Keratinocyte (primary cell): ENCODE measurements at regions not wholly inside any gene's neighbourhood (a gene's known extent, or its start where the extent isn't known, plus 50 kb on each side); places are given as distances from the start of the nearest gene placed in this dataset.

ENCODE experiments used
- DNase-seq: peaks from one replicate; pipeline ENCODE4 v3.0.0-alpha.2; 2011; ENCODE audit warnings: low read depth, missing footprints, low spot score
- FAIRE-seq: peaks from 2 replicates; lab custom pipeline; 2011; peaks lifted over from hg19 to GRCh38; lab: Jason Lieb, UNC
- H2AFZ ChIP-seq: 2 replicates; pipeline ENCODE4 v1.6.0; 2012; ENCODE audit warnings: low read length, control low read depth, inconsistent platforms; ENCODE audit not compliant: control insufficient read depth
- H3K27ac ChIP-seq: 2 replicates; pipeline ENCODE4 v1.5.1; 2011; ENCODE audit warnings: low read length; ENCODE audit not compliant: control insufficient read depth, insufficient read depth
- H3K27me3 ChIP-seq: 3 replicates; pipeline ENCODE4 v1.6.0; 2011; ENCODE audit warnings: low read length; ENCODE audit not compliant: control insufficient read depth, insufficient read depth; ENCODE audit errors: extremely low read depth
- H3K36me3 ChIP-seq, 2 experiments: 2 replicates in 1 of 2; 3 replicates in 1 of 2; pipeline ENCODE4 v1.5.1; 2011; ENCODE audit warnings: low read length in 2 of 2, mild to moderate bottlenecking in 1 of 2; ENCODE audit not compliant: control insufficient read depth in 2 of 2, insufficient read depth in 2 of 2; ENCODE audit errors: extremely low read depth in 1 of 2
- H3K4me1 ChIP-seq: 3 replicates; pipeline ENCODE4 v1.5.1; 2011; ENCODE audit warnings: low read length; ENCODE audit not compliant: control insufficient read depth, insufficient read depth; ENCODE audit errors: extremely low read depth
- H3K4me2 ChIP-seq: 3 replicates; pipeline ENCODE4 v1.6.0; 2011; ENCODE audit warnings: low read depth, low read length; ENCODE audit not compliant: control insufficient read depth, insufficient read depth; ENCODE audit errors: extremely low read depth
- H3K4me3 ChIP-seq, 3 experiments: fragments of 200-600 bp in 1 of 3; sonication (generic) in 1 of 3; 2 replicates in 2 of 3; 3 replicates in 1 of 3; pipeline ENCODE4 v1.5.1; 2011 to 2016; ENCODE audit warnings: low read length in 3 of 3, mild to moderate bottlenecking in 3 of 3, control low read depth in 2 of 3, inconsistent platforms in 1 of 3, low read depth in 1 of 3, mixed read lengths in 1 of 3, mixed run types in 1 of 3, moderate library complexity in 1 of 3; ENCODE audit not compliant: control insufficient read depth in 2 of 3, insufficient read depth in 2 of 3; ENCODE audit errors: extremely low read depth in 1 of 3
- H3K79me2 ChIP-seq: 2 replicates; pipeline ENCODE4 v1.6.0; 2012; ENCODE audit warnings: low read length; ENCODE audit not compliant: control insufficient read depth, insufficient read depth
- H3K9ac ChIP-seq: 3 replicates; pipeline ENCODE4 v1.6.0; 2011; ENCODE audit warnings: low read length; ENCODE audit not compliant: control insufficient read depth, insufficient read depth; ENCODE audit errors: extremely low read depth
- H3K9me1 ChIP-seq: 3 replicates; pipeline ENCODE4 v1.6.0; 2011; ENCODE audit warnings: low read length; ENCODE audit not compliant: control insufficient read depth, insufficient read depth; ENCODE audit errors: extremely low read depth
- H3K9me3 ChIP-seq: 2 replicates; pipeline ENCODE4 v1.5.1; 2012; ENCODE audit warnings: low read depth, low read length; ENCODE audit not compliant: control insufficient read depth
- H4K20me1 ChIP-seq: 3 replicates; pipeline ENCODE4 v1.6.0; 2011; ENCODE audit warnings: low read length; ENCODE audit not compliant: control insufficient read depth, insufficient read depth; ENCODE audit errors: extremely low read depth
- EZH2 ChIP-seq: IDR thresholded peaks from one replicate; pipeline ENCODE4 v1.6.1; 2012; ENCODE audit warnings: inconsistent platforms, mild to moderate bottlenecking, low read length, moderate library complexity
- dilution Hi-C: fragments of 300-500 bp; cut with MboI; formaldehyde crosslinking; loops from one replicate; pipeline ENCODE4 v1.7.0; 2020; ENCODE audit warnings: low sequenced_read_pairs; ENCODE audit not compliant: extremely low pct_ligation_motif_present
- TF ChIP-seq, protein P1 (sequence below), 3 experiments: IDR thresholded peaks in 1 of 3; conservative IDR thresholded peaks in 1 of 3; optimal IDR thresholded peaks in 1 of 3; 2 replicates in 2 of 3; 3 replicates in 1 of 3; pipeline versions ENCODE3 to v1.5.1; 2011; ENCODE audit warnings: low read length in 3 of 3, mild to moderate bottlenecking in 3 of 3, moderate library complexity in 2 of 3, control low read depth in 1 of 3, inconsistent platforms in 1 of 3; ENCODE audit not compliant: insufficient read depth in 2 of 3; ENCODE audit errors: extremely low read depth in 1 of 3

GRCh38 chr14:38850664-38851063 lies 252.4 kb downstream of the SEC23A start:
- H3K4me3 ChIP-seq: no peak overlapping the region
- FAIRE-seq (no peak), DNase-seq (no peak)
- no peaks in the 10 kb centered on the region for H3K27me3 ChIP-seq
- H3K27ac ChIP-seq: no peak overlapping the region
- dilution Hi-C loops: no loop called here
- H3K9me3 ChIP-seq: no peaks in the 10 kb centered on the region
- H3K4me1 ChIP-seq: no peaks in the 10 kb centered on the region
- H3K9me1 ChIP-seq: no peaks in the 10 kb centered on the region
- H3K79me2 ChIP-seq: no peaks in the 10 kb centered on the region
- no peaks in the 10 kb centered on the region for H4K20me1 ChIP-seq
- H3K36me3 ChIP-seq: no peaks in the 10 kb centered on the region
- no peak overlapping the region for H2AFZ ChIP-seq
- H3K4me2 ChIP-seq: no peak overlapping the region
- no peak overlapping the region for H3K9ac ChIP-seq
- TF ChIP-seq, protein P1, sequence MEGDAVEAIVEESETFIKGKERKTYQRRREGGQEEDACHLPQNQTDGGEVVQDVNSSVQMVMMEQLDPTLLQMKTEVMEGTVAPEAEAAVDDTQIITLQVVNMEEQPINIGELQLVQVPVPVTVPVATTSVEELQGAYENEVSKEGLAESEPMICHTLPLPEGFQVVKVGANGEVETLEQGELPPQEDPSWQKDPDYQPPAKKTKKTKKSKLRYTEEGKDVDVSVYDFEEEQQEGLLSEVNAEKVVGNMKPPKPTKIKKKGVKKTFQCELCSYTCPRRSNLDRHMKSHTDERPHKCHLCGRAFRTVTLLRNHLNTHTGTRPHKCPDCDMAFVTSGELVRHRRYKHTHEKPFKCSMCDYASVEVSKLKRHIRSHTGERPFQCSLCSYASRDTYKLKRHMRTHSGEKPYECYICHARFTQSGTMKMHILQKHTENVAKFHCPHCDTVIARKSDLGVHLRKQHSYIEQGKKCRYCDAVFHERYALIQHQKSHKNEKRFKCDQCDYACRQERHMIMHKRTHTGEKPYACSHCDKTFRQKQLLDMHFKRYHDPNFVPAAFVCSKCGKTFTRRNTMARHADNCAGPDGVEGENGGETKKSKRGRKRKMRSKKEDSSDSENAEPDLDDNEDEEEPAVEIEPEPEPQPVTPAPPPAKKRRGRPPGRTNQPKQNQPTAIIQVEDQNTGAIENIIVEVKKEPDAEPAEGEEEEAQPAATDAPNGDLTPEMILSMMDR (optimal IDR thresholded peaks at IDR 0.05 in 1 of 3, IDR thresholded peaks at IDR 0.05 in 1 of 3, conservative IDR thresholded peaks at IDR 0.05 in 1 of 3; ENCODE audit: extremely low read depth in 1 of 3, insufficient read depth in 2 of 3, low read length in 3 of 3): no peak
- no peak for TF ChIP-seq EZH2

GRCh38 chr14:38848243-38848935 lies 254.6 kb downstream of the SEC23A start:
- H3K4me2 ChIP-seq: no peak overlapping the region
- no peaks in the 10 kb centered on the region for H4K20me1 ChIP-seq
- no peak overlapping the region for H3K9ac ChIP-seq
- H3K9me3 ChIP-seq: no peaks in the 10 kb centered on the region
- no peaks in the 10 kb centered on the region for H3K9me1 ChIP-seq
- no peaks in the 10 kb centered on the region for H3K79me2 ChIP-seq
- no peak overlapping the region for H2AFZ ChIP-seq
- dilution Hi-C loops: no loop called here
- H3K4me3 ChIP-seq: no peak overlapping the region
- DNase-seq (no peak), FAIRE-seq (no peak)
- no peak for TF ChIP-seq EZH2
- TF ChIP-seq, protein P1 (optimal IDR thresholded peaks at IDR 0.05 in 1 of 3, IDR thresholded peaks at IDR 0.05 in 1 of 3, conservative IDR thresholded peaks at IDR 0.05 in 1 of 3; ENCODE audit: extremely low read depth in 1 of 3, insufficient read depth in 2 of 3, low read length in 3 of 3): no peak
- no peaks in the 10 kb centered on the region for H3K4me1 ChIP-seq
- H3K27ac ChIP-seq: no peak overlapping the region
- no peaks in the 10 kb centered on the region for H3K36me3 ChIP-seq
- H3K27me3 ChIP-seq: no peaks in the 10 kb centered on the region
